ENCODE measurements at regions not wholly inside any gene's neighbourhood (a gene's known extent, or its start where the extent isn't known, plus 50 kb on each side); places are given as distances from the start of the nearest gene placed in this dataset.
A peak's percentile ranks its signal among the peaks of the same experiment; 100 is the strongest.

GRCh38 chr3:66592927-66593625 is 92.3 kb upstream of the LRIG1 start:
- no peak for DNase-seq

- DNase-seq: peak; percentile 33 to 72 (median 68)
Measured at GRCh38 chr3:66593978-66594377, 93.2 kb upstream of the LRIG1 start.

- no peak for DNase-seq
Measured at GRCh38 chr3:66597308-66597863, 96.6 kb upstream of the LRIG1 start.

- no peak for DNase-seq
Measured at GRCh38 chr3:66598168-66598567, 97.3 kb upstream of the LRIG1 start.

- no peak for DNase-seq
Measured at GRCh38 chr3:66602237-66602636, 101.4 kb upstream of the LRIG1 start.

- DNase-seq: no peak
Measured at GRCh38 chr3:66602691-66603090, 101.9 kb upstream of the LRIG1 start.

GRCh38 chr3:66603151-66603611 is 102.4 kb upstream of the LRIG1 start:
- no peak for DNase-seq

- DNase-seq: peak; percentile 40 to 76 (median 65)
Measured at GRCh38 chr3:66604481-66604880, 103.7 kb upstream of the LRIG1 start.

- DNase-seq: no peak
Measured at GRCh38 chr3:66606126-66606525, 105.3 kb upstream of the LRIG1 start.

GRCh38 chr3:66606868-66607267 is 106.0 kb upstream of the LRIG1 start:
- DNase-seq: no peak

- DNase-seq: no peak
Measured at GRCh38 chr3:66609660-66610561, 109.1 kb upstream of the LRIG1 start.

- no peak for DNase-seq
Measured at GRCh38 chr3:66610562-66610909, 109.7 kb upstream of the LRIG1 start.

- no peak for DNase-seq
Measured at GRCh38 chr3:66615643-66616301, 115.0 kb upstream of the LRIG1 start.

GRCh38 chr3:66617351-66617750 is 116.5 kb upstream of the LRIG1 start:
- no peak for DNase-seq

- no peak for DNase-seq
Measured at GRCh38 chr3:66618066-66618465, 117.2 kb upstream of the LRIG1 start.

- no peak for DNase-seq
Measured at GRCh38 chr3:66620296-66620695, 119.5 kb upstream of the LRIG1 start.

- no peak for DNase-seq
Measured at GRCh38 chr3:66622756-66623457, 122.1 kb upstream of the LRIG1 start.

- no peak for DNase-seq
Measured at GRCh38 chr3:66625505-66626216, 124.8 kb upstream of the LRIG1 start.

- DNase-seq: no peak
Measured at GRCh38 chr3:66629150-66629981, 128.5 kb upstream of the LRIG1 start.

GRCh38 chr3:66629982-66630368 is 129.2 kb upstream of the LRIG1 start:
- DNase-seq: no peak
